ENCODE measurements at regions not wholly inside any gene's neighbourhood (a gene's known extent, or its start where the extent isn't known, plus 50 kb on each side); places are given as distances from the start of the nearest gene placed in this dataset.

DNA sequence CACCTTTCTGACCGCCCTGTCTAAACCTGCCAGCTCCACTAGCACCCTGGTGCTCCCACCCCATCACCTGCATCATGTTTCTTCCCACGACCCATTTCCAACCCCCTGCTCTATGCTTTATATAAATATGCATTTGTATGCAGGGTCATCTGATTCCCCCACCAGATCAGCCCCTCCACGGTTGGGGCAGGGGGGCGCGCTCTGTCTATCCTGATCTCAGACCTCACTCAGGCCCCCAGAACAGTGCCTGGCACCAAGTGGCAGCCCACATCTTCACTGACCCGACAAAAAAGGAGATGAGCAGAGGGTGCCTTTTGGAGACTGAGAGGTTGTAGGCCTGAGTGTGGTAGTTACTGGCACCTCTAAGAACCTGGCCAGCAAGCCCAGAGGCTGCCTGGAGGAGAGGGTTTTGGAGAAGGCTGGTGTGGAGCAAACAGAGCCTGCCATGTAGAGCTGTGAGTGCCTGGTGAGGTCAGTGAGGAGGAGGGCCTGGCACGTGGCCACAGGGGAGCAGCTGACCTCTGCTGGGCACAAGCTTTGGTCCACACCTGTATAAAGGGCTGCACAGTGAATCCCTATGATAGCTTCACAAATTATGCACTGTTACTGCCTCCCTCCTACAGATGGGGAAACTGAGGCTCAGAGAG, 86.3 kb upstream of the RTL6 start:
- TF ChIP-seq, protein P1, sequence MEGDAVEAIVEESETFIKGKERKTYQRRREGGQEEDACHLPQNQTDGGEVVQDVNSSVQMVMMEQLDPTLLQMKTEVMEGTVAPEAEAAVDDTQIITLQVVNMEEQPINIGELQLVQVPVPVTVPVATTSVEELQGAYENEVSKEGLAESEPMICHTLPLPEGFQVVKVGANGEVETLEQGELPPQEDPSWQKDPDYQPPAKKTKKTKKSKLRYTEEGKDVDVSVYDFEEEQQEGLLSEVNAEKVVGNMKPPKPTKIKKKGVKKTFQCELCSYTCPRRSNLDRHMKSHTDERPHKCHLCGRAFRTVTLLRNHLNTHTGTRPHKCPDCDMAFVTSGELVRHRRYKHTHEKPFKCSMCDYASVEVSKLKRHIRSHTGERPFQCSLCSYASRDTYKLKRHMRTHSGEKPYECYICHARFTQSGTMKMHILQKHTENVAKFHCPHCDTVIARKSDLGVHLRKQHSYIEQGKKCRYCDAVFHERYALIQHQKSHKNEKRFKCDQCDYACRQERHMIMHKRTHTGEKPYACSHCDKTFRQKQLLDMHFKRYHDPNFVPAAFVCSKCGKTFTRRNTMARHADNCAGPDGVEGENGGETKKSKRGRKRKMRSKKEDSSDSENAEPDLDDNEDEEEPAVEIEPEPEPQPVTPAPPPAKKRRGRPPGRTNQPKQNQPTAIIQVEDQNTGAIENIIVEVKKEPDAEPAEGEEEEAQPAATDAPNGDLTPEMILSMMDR (IDR thresholded peaks at IDR 0.05): no peak
- TF ChIP-seq EZH2phosphoT487 (IDR thresholded peaks at IDR 0.05): no peak
